ENCODE measurements at regions not wholly inside any gene's neighbourhood (a gene's known extent, or its start where the extent isn't known, plus 50 kb on each side); places are given as distances from the start of the nearest gene placed in this dataset.

DNA sequence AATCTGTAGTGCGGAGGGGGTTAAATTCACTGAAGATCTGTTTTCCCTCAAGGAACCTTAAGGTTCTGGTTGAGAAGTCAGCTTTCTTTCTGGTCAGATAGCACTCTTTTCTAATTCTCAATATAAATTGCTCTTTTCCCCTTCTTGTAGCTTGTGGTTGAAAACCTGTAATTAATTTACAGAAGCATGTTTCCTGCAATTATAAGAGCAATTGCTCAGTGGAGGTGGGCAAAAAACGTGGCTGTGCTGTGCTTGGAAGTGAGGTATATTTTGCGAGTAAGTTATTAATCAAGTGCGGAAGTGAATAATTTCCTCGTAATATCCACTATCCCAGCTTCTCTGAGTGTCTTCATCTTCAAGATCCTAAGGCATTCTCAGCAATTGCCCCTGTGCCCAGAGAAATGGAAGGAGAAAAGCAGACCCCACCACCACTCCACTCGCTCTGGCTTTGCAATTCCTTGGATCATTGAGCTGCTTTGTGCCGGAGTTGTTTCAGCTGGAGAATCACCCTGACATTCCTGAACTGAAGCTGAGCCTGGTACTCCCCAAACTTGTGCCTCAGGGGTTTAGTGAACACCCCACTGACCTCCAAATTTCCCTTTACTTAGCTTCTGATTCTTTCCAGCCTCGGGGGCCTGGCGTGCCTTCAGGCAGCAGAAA, 140.6 kb downstream of the LRRC70 start:
- no peak overlapping the region for H3K27ac ChIP-seq

DNA sequence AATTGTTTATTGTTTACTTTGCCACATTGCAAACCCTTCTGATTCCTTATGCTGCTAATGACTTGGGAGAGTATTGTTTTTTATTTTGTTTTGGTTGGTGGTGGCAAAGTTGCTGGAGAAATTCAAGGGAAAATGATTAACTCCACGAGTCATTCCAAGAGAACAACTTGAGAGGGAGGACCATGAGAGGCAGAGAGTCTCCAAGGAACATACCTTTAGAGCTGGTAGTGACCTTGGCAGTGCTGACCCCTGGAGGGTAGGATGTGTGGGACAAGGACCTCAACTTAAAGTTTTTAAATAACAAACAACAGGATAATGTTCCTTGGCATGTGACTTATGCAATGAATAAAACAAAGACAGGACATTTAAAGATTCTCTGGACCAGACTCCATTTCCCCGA, 139.7 kb downstream of the LRRC70 start:
- Histone ChIP-seq H3K9ac (ENCODE audit: insufficient read length) (no peak overlapping the region), H3K36me3 (ENCODE audit: insufficient read depth, low read length) (no peaks in the 10 kb centered on the region), H3K4me3 (no peak overlapping the region), H3K27ac (no peak overlapping the region), H3K9me3 (ENCODE audit: low read depth, low read length) (no peaks in the 10 kb centered on the region)
- no peak for DNase-seq (ENCODE audit: low read depth, low spot score)
- no peak for TF ChIP-seq FOXP2 (optimal IDR thresholded peaks at IDR 0.05; ENCODE audit: control extremely low read depth, extremely low read length, insufficient read depth)
- TF ChIP-seq POLR2AphosphoS5 (IDR thresholded peaks at IDR 0.05; ENCODE audit: borderline replicate concordance, low read depth, low read length), result no peak
- TF ChIP-seq EZH2 (IDR thresholded peaks at IDR 0.05), result no peak

More for the DNA sequence above, 140.6 kb downstream of the LRRC70 start:
- H3K36me3 ChIP-seq (ENCODE audit: insufficient read depth, low read length), result no peaks in the 10 kb centered on the region
- no peak overlapping the region for H3K4me3 ChIP-seq
- DNase-seq (ENCODE audit: low read depth, low spot score), result no peak
- H3K9ac ChIP-seq (ENCODE audit: insufficient read length), result no peak overlapping the region
- H3K9me3 ChIP-seq (ENCODE audit: low read depth, low read length), result no peaks in the 10 kb centered on the region
- no peak for TF ChIP-seq FOXP2 (optimal IDR thresholded peaks at IDR 0.05; ENCODE audit: control extremely low read depth, extremely low read length, insufficient read depth)
- TF ChIP-seq POLR2AphosphoS5 (IDR thresholded peaks at IDR 0.05; ENCODE audit: borderline replicate concordance, low read depth, low read length), result no peak; the same call in 1 of the 2 replicates
- no peak for TF ChIP-seq EZH2 (IDR thresholded peaks at IDR 0.05)

DNA sequence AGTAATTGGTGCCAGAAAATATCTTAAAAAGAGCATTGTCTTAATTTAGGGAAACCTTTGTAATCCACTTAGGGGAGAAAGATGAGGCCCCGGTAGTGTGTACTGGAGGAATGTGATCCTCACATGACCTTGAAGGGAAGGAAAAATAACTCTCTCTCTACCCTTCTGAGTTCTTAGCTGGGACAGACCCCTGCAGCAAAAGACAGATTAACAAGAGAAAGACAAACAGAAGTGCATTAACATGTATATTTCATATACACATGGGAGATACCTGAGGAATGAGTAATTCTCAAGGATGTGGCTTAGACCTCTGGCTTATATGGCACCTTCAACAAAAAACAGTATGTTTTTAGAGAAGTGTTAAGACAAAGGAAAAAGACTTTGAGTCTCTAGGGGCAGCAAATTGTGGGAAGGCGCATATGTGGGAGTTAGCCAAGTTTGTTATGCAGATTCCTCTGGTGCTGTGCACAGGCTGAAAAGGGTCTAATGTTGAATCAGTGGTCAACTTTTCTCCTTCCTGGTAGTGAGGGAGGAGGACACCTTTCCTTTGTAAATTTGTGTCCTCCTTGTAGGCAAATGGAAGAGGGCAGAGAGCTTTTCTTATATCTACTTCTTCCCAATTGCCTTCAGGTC, 138.8 kb downstream of the LRRC70 start:
- Histone ChIP-seq H3K27ac (no peak overlapping the region), H3K9ac (ENCODE audit: insufficient read length) (no peak overlapping the region), H3K36me3 (ENCODE audit: insufficient read depth, low read length) (no peaks in the 10 kb centered on the region), H3K9me3 (ENCODE audit: low read depth, low read length) (no peaks in the 10 kb centered on the region), H3K4me3 (no peak overlapping the region)
- DNase-seq (ENCODE audit: low read depth, low spot score), result no peak
- TF ChIP-seq EZH2 (IDR thresholded peaks at IDR 0.05) (no peak), FOXP2 (optimal IDR thresholded peaks at IDR 0.05; ENCODE audit: control extremely low read depth, extremely low read length, insufficient read depth) (no peak), POLR2AphosphoS5 (IDR thresholded peaks at IDR 0.05; ENCODE audit: borderline replicate concordance, low read depth, low read length) (no peak)

DNA sequence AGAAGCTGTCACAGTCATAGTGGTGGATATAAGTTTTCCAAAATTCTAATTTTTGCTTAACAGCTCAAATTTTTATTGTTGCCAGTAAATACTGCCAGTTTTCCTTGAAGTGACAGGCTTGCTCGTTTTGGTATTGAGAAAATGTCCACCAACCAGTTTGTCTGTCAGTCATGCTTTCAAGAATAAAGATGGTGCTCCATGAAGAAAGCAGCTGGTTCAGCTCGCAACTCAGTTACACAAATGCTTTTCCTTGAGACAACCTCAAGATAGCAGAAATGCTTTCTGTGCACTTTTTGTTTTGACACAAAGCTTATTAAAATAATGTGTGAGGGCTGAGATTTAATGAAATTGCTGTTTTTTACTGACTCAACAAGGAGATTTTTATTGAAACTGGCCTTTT, 135.7 kb downstream of the LRRC70 start:
- Histone ChIP-seq H3K9me3 (ENCODE audit: low read depth, low read length) (no peaks in the 10 kb centered on the region), H3K36me3 (ENCODE audit: insufficient read depth, low read length) (no peaks in the 10 kb centered on the region), H3K4me3 (no peak overlapping the region), H3K9ac (ENCODE audit: insufficient read length) (no peak overlapping the region), H3K27ac (no peak overlapping the region)
- TF ChIP-seq POLR2AphosphoS5 (IDR thresholded peaks at IDR 0.05; ENCODE audit: borderline replicate concordance, low read depth, low read length), result no peak
- no peak for TF ChIP-seq FOXP2 (optimal IDR thresholded peaks at IDR 0.05; ENCODE audit: control extremely low read depth, extremely low read length, insufficient read depth)
- no peak for TF ChIP-seq EZH2 (IDR thresholded peaks at IDR 0.05)
- DNase-seq (ENCODE audit: low read depth, low spot score), result no peak

DNA sequence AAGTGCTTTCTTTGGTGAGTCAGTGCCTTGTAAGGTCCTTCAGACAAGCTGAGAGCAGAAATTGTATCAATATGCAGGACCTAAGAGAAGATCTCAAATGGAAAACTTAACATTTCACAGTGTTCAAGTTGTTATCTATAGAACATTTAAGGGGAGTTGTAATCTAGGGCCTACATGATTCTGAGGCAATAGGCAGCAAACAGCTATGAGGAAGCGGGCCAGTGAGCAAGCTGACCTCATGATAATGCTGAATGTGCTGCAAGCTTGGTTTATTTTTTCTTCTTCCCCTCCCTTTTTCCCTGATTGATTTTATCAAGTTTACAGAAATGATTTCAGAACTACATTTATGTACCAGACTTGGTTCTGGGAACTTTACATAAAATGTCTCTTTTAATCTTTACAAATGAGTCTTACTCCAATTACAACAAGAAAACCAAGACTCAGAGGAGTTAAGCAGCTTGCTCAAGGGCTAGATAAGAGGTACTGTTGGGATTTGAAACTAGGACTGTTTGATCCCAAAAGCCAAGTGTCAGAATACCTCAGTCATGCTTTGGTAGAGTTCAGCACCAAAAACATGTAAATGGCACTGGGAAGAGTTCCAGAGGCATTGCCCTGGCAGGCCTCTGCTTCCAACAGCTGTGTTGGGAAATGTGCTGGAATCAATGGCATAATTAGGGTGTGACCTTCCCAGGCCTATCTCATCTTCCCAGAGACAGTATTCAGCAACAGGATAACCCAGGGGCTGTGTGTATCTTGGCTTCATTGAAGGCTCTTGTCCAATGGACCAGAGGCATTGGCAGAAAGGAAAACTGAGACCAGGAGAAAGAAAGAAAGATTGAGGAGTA, 130.1 kb downstream of the LRRC70 start:
- H3K9me3 ChIP-seq (ENCODE audit: low read depth, low read length), result no peaks in the 10 kb centered on the region
- TF ChIP-seq EZH2 (IDR thresholded peaks at IDR 0.05) (no peak), FOXP2 (optimal IDR thresholded peaks at IDR 0.05; ENCODE audit: control extremely low read depth, extremely low read length, insufficient read depth) (no peak)
- no peak overlapping the region for H3K9ac ChIP-seq (ENCODE audit: insufficient read length)
- DNase-seq (ENCODE audit: low read depth, low spot score), result no peak
- no peak overlapping the region for H3K4me3 ChIP-seq
- H3K27ac ChIP-seq, result no peak overlapping the region
- H3K36me3 ChIP-seq (ENCODE audit: insufficient read depth, low read length), result no peaks in the 10 kb centered on the region

DNA sequence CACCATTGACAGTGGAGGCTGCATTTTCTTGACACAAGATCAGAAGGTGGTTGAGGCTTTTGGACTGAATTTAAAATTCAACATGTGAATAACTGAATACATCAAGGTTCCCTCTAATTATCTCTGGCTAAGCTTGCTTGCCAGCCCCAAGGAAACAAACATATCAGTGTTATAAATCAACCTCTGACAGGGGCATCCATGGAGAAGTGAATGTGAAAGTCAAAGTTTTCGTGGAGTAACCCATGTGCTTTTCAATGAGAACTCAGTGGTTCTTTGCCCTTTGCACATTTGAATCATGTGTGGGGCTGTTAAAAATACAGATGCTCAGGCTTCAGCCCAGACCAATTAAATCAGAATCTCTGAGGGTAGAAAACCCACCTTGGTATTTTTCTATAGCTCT, 128.9 kb downstream of the LRRC70 start:
- no peak for DNase-seq (ENCODE audit: low read depth, low spot score)
- Histone ChIP-seq H3K4me3 (no peak overlapping the region), H3K9ac (ENCODE audit: insufficient read length) (no peak overlapping the region), H3K9me3 (ENCODE audit: low read depth, low read length) (no peaks in the 10 kb centered on the region), H3K36me3 (ENCODE audit: insufficient read depth, low read length) (no peaks in the 10 kb centered on the region), H3K27ac (no peak overlapping the region)
- TF ChIP-seq EZH2 (IDR thresholded peaks at IDR 0.05) (no peak), POLR2AphosphoS5 (IDR thresholded peaks at IDR 0.05; ENCODE audit: borderline replicate concordance, low read depth, low read length) (no peak), FOXP2 (optimal IDR thresholded peaks at IDR 0.05; ENCODE audit: control extremely low read depth, extremely low read length, insufficient read depth) (no peak)

DNA sequence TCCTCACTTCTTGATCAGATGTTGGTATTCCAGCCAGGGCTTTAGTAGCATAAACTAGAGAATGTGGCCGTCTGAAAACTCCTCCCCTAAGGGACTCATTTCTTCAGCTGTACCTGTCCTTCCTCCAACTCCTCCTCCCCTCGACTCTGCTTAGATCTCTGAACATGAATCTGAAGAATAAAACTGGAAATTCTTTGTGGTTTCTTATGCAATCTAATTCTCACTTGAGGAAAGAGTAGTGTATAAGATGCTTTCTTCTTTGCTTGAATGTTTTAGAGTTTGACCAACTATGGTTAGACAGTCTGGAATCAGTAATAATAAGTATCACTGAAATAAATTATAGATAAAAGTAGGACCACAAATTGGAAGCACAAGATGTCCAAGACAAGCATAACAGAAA, 128.5 kb downstream of the LRRC70 start:
- H3K36me3 ChIP-seq (ENCODE audit: insufficient read depth, low read length), result no peaks in the 10 kb centered on the region
- H3K9ac ChIP-seq (ENCODE audit: insufficient read length), result no peak overlapping the region
- DNase-seq (ENCODE audit: low read depth, low spot score), result no peak
- H3K27ac ChIP-seq, result no peak overlapping the region
- no peaks in the 10 kb centered on the region for H3K9me3 ChIP-seq (ENCODE audit: low read depth, low read length)
- no peak for TF ChIP-seq EZH2 (IDR thresholded peaks at IDR 0.05)
- TF ChIP-seq FOXP2 (optimal IDR thresholded peaks at IDR 0.05; ENCODE audit: control extremely low read depth, extremely low read length, insufficient read depth), result no peak
- no peak for TF ChIP-seq POLR2AphosphoS5 (IDR thresholded peaks at IDR 0.05; ENCODE audit: borderline replicate concordance, low read depth, low read length)
- H3K4me3 ChIP-seq, result no peak overlapping the region

DNA sequence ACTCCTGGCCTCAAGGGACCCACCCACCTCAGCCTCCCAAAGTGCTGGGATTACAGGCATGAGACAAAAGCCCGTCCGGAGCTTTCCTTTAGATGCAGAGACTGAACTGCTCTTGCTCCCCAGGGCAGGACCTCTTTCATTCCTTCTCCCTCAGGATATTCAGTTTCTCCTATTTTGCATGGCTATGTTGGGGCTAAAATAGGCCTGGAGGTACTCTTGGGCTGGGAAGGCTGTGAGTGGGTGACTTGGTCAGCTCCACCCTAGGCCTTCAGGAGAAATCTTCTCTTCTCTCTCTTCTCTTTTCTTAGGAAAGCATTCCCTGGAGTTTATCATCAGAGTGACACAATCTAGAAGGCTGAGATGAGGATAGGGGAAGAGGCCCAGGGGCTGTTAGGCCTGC, 126.4 kb downstream of the LRRC70 start:
- Histone ChIP-seq H3K4me3 (no peak overlapping the region), H3K27ac (no peak overlapping the region), H3K9ac (ENCODE audit: insufficient read length) (no peak overlapping the region), H3K36me3 (ENCODE audit: insufficient read depth, low read length) (no peaks in the 10 kb centered on the region), H3K9me3 (ENCODE audit: low read depth, low read length) (no peaks in the 10 kb centered on the region)
- DNase-seq (ENCODE audit: low read depth, low spot score), result no peak
- TF ChIP-seq EZH2 (IDR thresholded peaks at IDR 0.05) (no peak), POLR2AphosphoS5 (IDR thresholded peaks at IDR 0.05; ENCODE audit: borderline replicate concordance, low read depth, low read length) (no peak), FOXP2 (optimal IDR thresholded peaks at IDR 0.05; ENCODE audit: control extremely low read depth, extremely low read length, insufficient read depth) (no peak)

Measured in SK-N-MC (cell line).